Liver (tissue), 7 donors: ENCODE measurements at regions not wholly inside any gene's neighbourhood (a gene's known extent, or its start where the extent isn't known, plus 50 kb on each side); places are given as distances from the start of the nearest gene placed in this dataset.

Source experiments
- DNase-seq: peaks from one replicate; pipeline ENCODE4 v3.0.0-alpha.2; 2017; ENCODE audit warnings: low spot score
- H3K27ac ChIP-seq, 2 donors: one replicate each; pipeline ENCODE4 v1.7.0; 2013; ENCODE audit warnings: inconsistent platforms in 2 of 2, low read length in 2 of 2, control low read depth in 1 of 2, low read depth in 1 of 2, mild to moderate bottlenecking in 1 of 2
- H3K27me3 ChIP-seq, 4 donors: one replicate each; pipeline versions ENCODE4 v1.6.1 to v1.7.0; 2013; ENCODE audit warnings: low read length in 3 of 4, inconsistent platforms in 1 of 4, mild to moderate bottlenecking in 1 of 4, moderate library complexity in 1 of 4; ENCODE audit not compliant: control insufficient read depth in 4 of 4, insufficient read depth in 4 of 4
- H3K36me3 ChIP-seq, 4 donors: one replicate each; pipeline versions ENCODE4 v1.6.1 to v1.7.0; 2013; ENCODE audit warnings: low read length in 3 of 4, mild to moderate bottlenecking in 3 of 4, low read depth in 1 of 4, moderate library complexity in 1 of 4; ENCODE audit not compliant: control insufficient read depth in 4 of 4, insufficient read depth in 3 of 4
- H3K4me1 ChIP-seq, 4 donors: one replicate each; pipeline versions ENCODE4 v1.6.1 to v1.7.0; 2013; ENCODE audit warnings: low read length in 3 of 4, mild to moderate bottlenecking in 3 of 4, moderate library complexity in 1 of 4; ENCODE audit not compliant: control insufficient read depth in 4 of 4, insufficient read depth in 4 of 4
- H3K4me3 ChIP-seq, 3 donors: one replicate each; pipeline versions ENCODE4 v1.6.1 to v1.7.0; 2013; ENCODE audit warnings: low read length in 3 of 3, control low read depth in 1 of 3, low read depth in 1 of 3, mild to moderate bottlenecking in 1 of 3
- H3K9ac ChIP-seq, 2 donors: one replicate each; pipeline ENCODE4 v1.7.0; 2013; ENCODE audit warnings: low read length in 2 of 2, mild to moderate bottlenecking in 2 of 2, moderate library complexity in 2 of 2, control low read depth in 1 of 2, low read depth in 1 of 2
- H3K9me3 ChIP-seq, 4 donors: one replicate each; pipeline versions ENCODE4 v1.6.1 to v1.7.0; 2013; ENCODE audit warnings: low read length in 3 of 4; ENCODE audit not compliant: control insufficient read depth in 4 of 4
- ATF3 ChIP-seq: IDR thresholded peaks from 2 replicates; pipeline ENCODE4 v1.6.1; 2016; ENCODE audit warnings: antibody characterized with exemption
- EGR1 ChIP-seq, 2 donors: IDR thresholded peaks; 2 replicates each; pipeline ENCODE4 v1.6.1; 2016 to 2018; ENCODE audit warnings: antibody characterized with exemption in 2 of 2, low read depth in 2 of 2
- FOXA1 ChIP-seq: IDR thresholded peaks from 2 replicates; pipeline ENCODE4 v1.6.1; 2016; ENCODE audit warnings: antibody characterized with exemption
- FOXA2 ChIP-seq: IDR thresholded peaks from 2 replicates; pipeline ENCODE4 v1.6.1; 2016; ENCODE audit warnings: antibody characterized with exemption
- HNF4A ChIP-seq, 2 donors: conservative IDR thresholded peaks; 2 replicates each; pipeline ENCODE4 v1.6.1; 2016; ENCODE audit warnings: antibody characterized with exemption in 2 of 2, mild to moderate bottlenecking in 2 of 2
- HNF4G ChIP-seq: IDR thresholded peaks from 2 replicates; pipeline ENCODE4 v1.6.1; 2016; ENCODE audit warnings: antibody characterized with exemption
- JUND ChIP-seq, 2 donors: IDR thresholded peaks; 2 replicates each; pipeline ENCODE4 v1.6.1; 2016; ENCODE audit warnings: antibody characterized with exemption in 2 of 2
- MAX ChIP-seq: IDR thresholded peaks from 2 replicates; pipeline ENCODE4 v1.6.1; 2016; ENCODE audit warnings: antibody characterized with exemption
- RAD21 ChIP-seq, 2 donors: IDR thresholded peaks; 2 replicates each; pipeline ENCODE4 v1.6.1; 2016; ENCODE audit warnings: antibody characterized with exemption in 2 of 2, mild to moderate bottlenecking in 2 of 2
- REST ChIP-seq: IDR thresholded peaks from 2 replicates; pipeline ENCODE4 v1.6.1; 2016; ENCODE audit warnings: antibody characterized with exemption, mild to moderate bottlenecking
- RXRA ChIP-seq, 2 donors: IDR thresholded peaks; 2 replicates each; pipeline ENCODE4 v1.6.1; 2017 to 2018; ENCODE audit warnings: antibody characterized with exemption in 2 of 2, mild to moderate bottlenecking in 1 of 2
- SP1 ChIP-seq: IDR thresholded peaks from 2 replicates; pipeline ENCODE4 v1.6.1; 2018; ENCODE audit warnings: antibody characterized with exemption, mild to moderate bottlenecking
- YY1 ChIP-seq: IDR thresholded peaks from 2 replicates; pipeline ENCODE4 v1.6.1; 2016; ENCODE audit warnings: antibody characterized with exemption, mild to moderate bottlenecking
- ZBTB33 ChIP-seq: IDR thresholded peaks from 2 replicates; pipeline ENCODE4 v1.6.1; 2016; ENCODE audit warnings: antibody characterized with exemption
- WGBS: extraction: QIAGEN DNeasy Blood & Tissue Kit; methylation state at CpG from one replicate; pipeline ENCODE4 v1.1.7; 2013; 5-methylcytosine and 5-hydroxymethylcytosine counted together
- donor health status: healthy.
- donor health status: healthy.
- donor health status: healthy.
- donor health status: healthy.

GRCh38 chr3:159763602-159764489 lies 224.8 kb upstream of the IL12A start (continued):
- no peak for TF ChIP-seq ATF3
- no peak for TF ChIP-seq MAX
- TF ChIP-seq RXRA (IDR thresholded peaks at IDR 0.05) = peak in 1 of 2 donors; percentile 46
- peak; percentile 42 for TF ChIP-seq YY1
- peak; percentile 64 for TF ChIP-seq SP1

GRCh38 chr3:159764490-159765029 lies 224.1 kb upstream of the IL12A start:
- no peak for DNase-seq
- under 1% methylated on average over 51 of the region's 51 CpGs for WGBS

GRCh38 chr3:159765030-159765859 lies 223.4 kb upstream of the IL12A start:
- H3K9me3 ChIP-seq = no peaks in the 10 kb centered on the region
- no peak for DNase-seq
- H3K36me3 ChIP-seq = no peaks in the 10 kb centered on the region
- no peaks in the 10 kb centered on the region for H3K27me3 ChIP-seq
- H3K4me1 ChIP-seq = peaks cover 1 to 46% (median 27%) of the 10 kb centered on the region in 4 donors
- peak overlapping the region; percentile 44 to 85 (median 44) for H3K4me3 ChIP-seq
- peak in 1 of 2 donors; percentile 6 for TF ChIP-seq JUND (IDR thresholded peaks at IDR 0.05)
- no peak for TF ChIP-seq ZBTB33
- no peak for TF ChIP-seq EGR1 (IDR thresholded peaks at IDR 0.05; ENCODE audit: low read depth in 2 of 2)
- TF ChIP-seq RXRA (IDR thresholded peaks at IDR 0.05) = peak in 1 of 2 donors; percentile 21
- TF ChIP-seq HNF4G = no peak
- TF ChIP-seq YY1 = peak; percentile 25
- TF ChIP-seq FOXA2 = no peak
- TF ChIP-seq ATF3 = no peak
- peak; percentile 14 to 36 for TF ChIP-seq RAD21 (IDR thresholded peaks at IDR 0.05)
- no peak for TF ChIP-seq FOXA1
- TF ChIP-seq MAX = no peak
- peak overlapping the region; percentile 67 to 87 for H3K27ac ChIP-seq
- peak overlapping the region in 1 of 2 donors; percentile 6 for H3K9ac ChIP-seq
- WGBS = 4% methylated on average over 47 of the region's 47 CpGs

More at GRCh38 chr3:159764490-159765029, 224.1 kb upstream of the IL12A start:
- H3K4me1 ChIP-seq = peaks cover 0 to 46% (median 27%) of the 10 kb centered on the region in 4 donors
- peak overlapping the region; percentile 67 to 87 for H3K27ac ChIP-seq
- no peaks in the 10 kb centered on the region for H3K36me3 ChIP-seq
- H3K27me3 ChIP-seq = no peaks in the 10 kb centered on the region
- no peak for TF ChIP-seq RAD21 (IDR thresholded peaks at IDR 0.05)
- peak; percentile 4 to 47 for TF ChIP-seq RXRA (IDR thresholded peaks at IDR 0.05)
- peak; percentile 68 to 71 for TF ChIP-seq HNF4A (conservative IDR thresholded peaks at IDR 0.05)
- peak; percentile 67 for TF ChIP-seq REST
- peak overlapping the region; percentile 44 to 85 (median 47) for H3K4me3 ChIP-seq
- no peaks in the 10 kb centered on the region for H3K9me3 ChIP-seq
- H3K9ac ChIP-seq = peak overlapping the region in 1 of 2 donors; percentile 41
